Naive B cell (primary cell): ENCODE measurements at regions not wholly inside any gene's neighbourhood (a gene's known extent, or its start where the extent isn't known, plus 50 kb on each side); places are given as distances from the start of the nearest gene placed in this dataset.
"Not testable (repeated sequence)": the region's sequence is repeated elsewhere in the genome, so short reads cannot be mapped to it uniquely, and the experiment has no call there.

ENCODE experiments used
- ATAC-seq, 2 donors: fragments of 150-1000 bp; cut with Tn5 transposase; 2 replicates each; pipeline ENCODE4 v1.10.0; 2021; ENCODE audit warnings: low read depth in 2 of 2, mild to moderate bottlenecking in 2 of 2, moderate library complexity in 2 of 2
- DNase-seq: peaks from one replicate; pipeline ENCODE4 v3.0.0; 2022
- H3K27ac Mint-ChIP-seq, 6 donors: one replicate each; pipeline ENCODE4 v1.8.0; 2020 to 2022; ENCODE audit warnings: mild to moderate bottlenecking in 6 of 6, mixed read lengths in 6 of 6, moderate library complexity in 5 of 6, inconsistent platforms in 2 of 6
- H3K27me3 Mint-ChIP-seq, 3 donors: one replicate each; pipeline ENCODE4 v1.8.0; 2021 to 2022; ENCODE audit warnings: mixed read lengths in 3 of 3, mild to moderate bottlenecking in 1 of 3
- H3K36me3 Mint-ChIP-seq, 2 donors: one replicate each; pipeline ENCODE4 v1.8.0; 2020 to 2022; ENCODE audit warnings: mixed read lengths in 2 of 2, inconsistent platforms in 1 of 2, mild to moderate bottlenecking in 1 of 2
- H3K4me1 Mint-ChIP-seq, 3 donors: one replicate each; pipeline ENCODE4 v1.8.0; 2020 to 2022; ENCODE audit warnings: mixed read lengths in 3 of 3, inconsistent platforms in 1 of 3, mild to moderate bottlenecking in 1 of 3, moderate library complexity in 1 of 3
- H3K4me3 Mint-ChIP-seq, 8 donors: one replicate each; pipeline ENCODE4 v1.8.0; 2020 to 2022; ENCODE audit warnings: mild to moderate bottlenecking in 8 of 8, mixed read lengths in 8 of 8, moderate library complexity in 8 of 8, inconsistent platforms in 2 of 8
- H3K9me3 Mint-ChIP-seq, 7 donors: one replicate each; pipeline ENCODE4 v1.8.0; 2020 to 2022; ENCODE audit warnings: mixed read lengths in 7 of 7, mild to moderate bottlenecking in 5 of 7, inconsistent platforms in 2 of 7, moderate library complexity in 1 of 7

GRCh38 chr22:47406896-47407295 is 644.4 kb downstream of the TBC1D22A start:
- H3K9me3 Mint-ChIP-seq, result no peaks in the 10 kb centered on the region
- no peak overlapping the region for H3K27ac Mint-ChIP-seq
- no peaks in the 10 kb centered on the region for H3K4me1 Mint-ChIP-seq
- ATAC-seq (no peak), DNase-seq (no peak)
- H3K27me3 Mint-ChIP-seq, result peaks cover 6 to 33% (median 26%) of the 10 kb centered on the region in 3 donors
- H3K36me3 Mint-ChIP-seq, result no peaks in the 10 kb centered on the region
- no peak overlapping the region for H3K4me3 Mint-ChIP-seq

DNA sequence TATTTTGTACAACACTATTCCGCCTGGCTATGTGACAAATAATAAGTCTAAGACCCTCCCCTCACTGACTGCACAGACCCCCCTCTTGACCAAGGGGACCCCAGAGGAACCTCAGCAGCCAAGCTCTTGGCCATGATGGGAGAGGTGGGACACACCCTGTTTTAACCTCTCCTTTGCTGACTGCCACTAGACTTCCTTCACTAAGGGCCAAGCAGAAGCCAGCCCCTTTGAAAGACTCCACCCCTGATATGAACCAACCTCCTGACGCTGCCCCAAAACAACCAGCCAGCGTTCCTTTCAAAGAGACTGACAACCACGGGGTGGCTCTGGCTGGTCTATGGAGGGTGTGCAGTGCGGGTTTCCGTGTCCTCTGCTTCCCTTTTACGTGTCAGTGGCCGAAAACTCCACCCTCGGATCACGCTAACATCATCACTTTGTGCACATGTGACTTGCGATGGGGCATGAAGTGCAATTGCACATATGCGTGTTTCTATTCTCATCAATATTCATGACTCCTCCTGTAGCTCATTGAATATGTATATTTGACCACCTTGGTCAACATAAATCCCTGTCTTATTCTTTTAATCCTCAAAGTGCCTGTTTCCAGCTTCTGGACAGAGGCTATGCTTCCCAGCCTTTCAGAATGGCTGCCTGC is 643.9 kb downstream of the TBC1D22A start:
- H3K36me3 Mint-ChIP-seq, result no peaks in the 10 kb centered on the region
- no peaks in the 10 kb centered on the region for H3K4me1 Mint-ChIP-seq
- peaks cover 6 to 28% (median 22%) of the 10 kb centered on the region in 3 donors for H3K27me3 Mint-ChIP-seq
- peak overlapping the region in 1 of 6 donors; percentile 82 for H3K27ac Mint-ChIP-seq
- ATAC-seq (no peak), DNase-seq (no peak)
- H3K9me3 Mint-ChIP-seq, result no peaks in the 10 kb centered on the region
- H3K4me3 Mint-ChIP-seq, result no peak overlapping the region

DNA sequence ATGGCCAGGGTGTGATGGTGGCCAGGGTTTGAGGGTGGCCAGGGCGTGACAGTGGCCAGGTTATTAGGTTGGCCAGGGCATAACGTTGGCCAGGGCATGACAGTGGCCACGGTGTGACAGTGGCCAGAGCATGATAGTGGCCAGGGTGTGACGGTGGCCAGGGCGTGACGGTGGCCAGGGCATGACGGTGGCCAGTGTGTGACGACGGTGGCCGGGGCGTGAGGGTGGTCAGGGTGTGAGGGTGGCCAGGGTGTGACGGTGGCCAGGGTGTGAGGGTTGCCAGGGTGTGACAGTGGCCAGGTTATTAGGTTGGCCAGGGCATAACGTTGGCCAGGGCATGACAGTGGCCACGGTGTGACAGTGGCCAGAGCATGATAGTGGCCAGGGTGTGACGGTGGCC is 642.8 kb downstream of the TBC1D22A start:
- H3K36me3 Mint-ChIP-seq, H3K27ac Mint-ChIP-seq, DNase-seq, ATAC-seq, H3K4me1 Mint-ChIP-seq, H3K9me3 Mint-ChIP-seq: not testable (repeated sequence)
- peak overlapping the region in 1 of 8 donors; percentile 60 for H3K4me3 Mint-ChIP-seq
- H3K27me3 Mint-ChIP-seq, result peaks cover 6 to 17% (median 11%) of the 10 kb centered on the region in 3 donors

- Mint-ChIP-seq H3K27ac (no peak overlapping the region), H3K4me3 (no peak overlapping the region), H3K36me3 (no peaks in the 10 kb centered on the region), H3K9me3 (no peaks in the 10 kb centered on the region), H3K27me3 (peaks cover 2 to 9% (median 4%) of the 10 kb centered on the region in 3 donors), H3K4me1 (no peaks in the 10 kb centered on the region)
- DNase-seq, result no peak
- no peak for ATAC-seq
These were observed 640.6 kb downstream of the TBC1D22A start for GRCh38 chr22:47402876-47403525.

DNA sequence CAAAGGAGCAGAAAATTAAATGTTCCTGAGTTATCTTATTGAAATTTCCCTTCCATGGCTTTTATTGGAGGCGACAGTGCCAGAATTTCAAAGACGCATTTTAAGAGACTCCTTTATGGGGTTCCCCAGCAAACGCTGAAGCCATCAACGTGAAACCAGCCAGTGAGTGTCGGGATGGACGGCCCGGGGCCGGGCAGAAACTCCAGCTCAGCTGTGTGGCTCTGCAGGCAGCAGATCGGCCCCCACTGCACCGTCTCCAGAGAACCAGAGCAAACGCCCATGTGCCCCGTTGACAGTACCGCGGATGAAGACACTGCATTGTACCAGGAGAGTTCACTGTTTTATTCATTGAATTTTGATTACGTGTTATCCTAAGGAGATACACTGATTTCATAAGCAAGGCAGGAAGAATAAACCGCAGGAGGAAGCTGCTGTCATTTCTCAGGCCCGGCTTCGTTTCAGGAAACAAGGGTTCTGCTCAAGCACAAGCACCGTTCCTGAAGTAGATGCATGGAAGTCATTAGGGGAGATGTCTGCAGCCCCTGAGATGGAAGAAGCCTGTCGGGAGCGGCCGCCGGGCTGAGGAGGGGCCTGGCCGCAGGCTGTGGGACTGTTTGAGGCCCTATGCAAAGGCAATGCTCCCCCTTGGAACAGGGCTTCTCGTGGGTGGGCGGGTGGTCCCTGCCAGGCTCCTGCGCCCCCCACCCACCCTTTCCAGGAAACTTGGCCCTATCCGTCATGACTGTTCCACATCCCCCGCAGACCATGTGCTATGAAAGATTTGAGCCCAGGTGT is 639.7 kb downstream of the TBC1D22A start:
- Mint-ChIP-seq H3K4me1 (no peaks in the 10 kb centered on the region), H3K4me3 (no peak overlapping the region), H3K27ac (no peak overlapping the region), H3K9me3 (no peaks in the 10 kb centered on the region), H3K36me3 (no peaks in the 10 kb centered on the region), H3K27me3 (peaks cover 0 to 13% (median 4%) of the 10 kb centered on the region in 3 donors)
- DNase-seq, result no peak
- no peak for ATAC-seq

- no peak overlapping the region for H3K4me3 Mint-ChIP-seq
- no peaks in the 10 kb centered on the region for H3K4me1 Mint-ChIP-seq
- no peaks in the 10 kb centered on the region for H3K36me3 Mint-ChIP-seq
- H3K27me3 Mint-ChIP-seq, result peaks cover 0 to 19% (median 4%) of the 10 kb centered on the region in 3 donors
- ATAC-seq (no peak), DNase-seq (no peak)
- no peak overlapping the region for H3K27ac Mint-ChIP-seq
- H3K9me3 Mint-ChIP-seq, result no peaks in the 10 kb centered on the region
These were observed 639.1 kb downstream of the TBC1D22A start for GRCh38 chr22:47401592-47401898.

DNA sequence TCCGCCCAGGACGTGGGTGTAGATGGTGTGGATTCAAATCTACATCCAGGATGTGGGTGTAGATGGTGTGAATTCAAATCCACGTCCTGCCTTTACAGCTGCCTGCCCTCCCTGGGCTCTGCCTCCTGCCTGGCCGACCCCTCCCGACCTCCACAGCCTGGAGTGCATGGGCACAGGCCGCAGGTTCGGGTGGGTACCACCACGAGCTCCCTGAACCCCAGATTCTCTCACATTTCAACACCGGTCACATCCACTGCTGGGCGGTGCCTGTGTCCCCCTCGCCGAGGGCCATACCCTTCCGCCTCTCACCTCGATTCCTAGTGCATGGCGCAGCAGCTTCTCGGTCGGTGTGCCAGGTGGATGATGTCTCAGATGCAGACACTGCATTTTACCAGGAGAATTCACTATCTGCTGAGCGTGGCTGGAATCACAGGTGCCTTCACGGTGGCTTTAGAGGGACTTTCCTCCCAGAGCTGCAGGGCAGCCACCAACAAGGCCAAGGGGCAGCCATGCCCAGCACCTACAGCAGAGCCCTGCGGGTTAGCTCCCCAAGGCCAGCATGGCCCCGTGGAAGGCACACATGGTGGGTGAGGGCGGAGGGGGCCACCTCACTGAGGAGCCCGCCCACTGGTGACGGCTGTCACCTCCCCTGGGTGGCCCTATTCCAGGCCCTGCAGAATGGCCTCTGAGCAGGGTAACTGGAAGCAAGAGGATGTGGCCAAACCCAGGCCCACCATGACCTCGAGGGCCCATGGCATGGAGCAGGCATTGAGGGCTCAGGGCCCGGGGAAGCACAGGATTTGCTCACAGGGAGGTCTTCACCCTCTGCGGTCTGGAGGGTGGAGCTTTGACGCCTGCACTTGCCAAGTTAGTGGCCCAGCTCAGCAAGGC is 638.5 kb downstream of the TBC1D22A start:
- Mint-ChIP-seq H3K4me3 (no peak overlapping the region), H3K36me3 (no peaks in the 10 kb centered on the region), H3K27me3 (peaks cover 0 to 19% (median 4%) of the 10 kb centered on the region in 3 donors), H3K4me1 (no peaks in the 10 kb centered on the region), H3K27ac (no peak overlapping the region), H3K9me3 (no peaks in the 10 kb centered on the region)
- DNase-seq, result no peak
- no peak for ATAC-seq

- not testable (repeated sequence) for H3K9me3 Mint-ChIP-seq, DNase-seq, ATAC-seq, H3K27ac Mint-ChIP-seq, H3K4me1 Mint-ChIP-seq, H3K4me3 Mint-ChIP-seq, H3K36me3 Mint-ChIP-seq
- peaks cover 0 to 19% (median 4%) of the 10 kb centered on the region in 3 donors for H3K27me3 Mint-ChIP-seq
These were observed 637.7 kb downstream of the TBC1D22A start for GRCh38 chr22:47400131-47400530.

GRCh38 chr22:47398921-47399790 is 636.7 kb downstream of the TBC1D22A start:
- Mint-ChIP-seq H3K4me3 (no peak overlapping the region), H3K27me3 (peaks cover 0 to 19% (median 4%) of the 10 kb centered on the region in 3 donors), H3K9me3 (no peaks in the 10 kb centered on the region), H3K36me3 (no peaks in the 10 kb centered on the region), H3K27ac (peak overlapping the region in 1 of 6 donors; percentile 10), H3K4me1 (no peaks in the 10 kb centered on the region)
- no peak for DNase-seq
- no peak for ATAC-seq

- H3K27ac Mint-ChIP-seq, result no peak overlapping the region
- H3K36me3 Mint-ChIP-seq, result no peaks in the 10 kb centered on the region
- no peaks in the 10 kb centered on the region for H3K9me3 Mint-ChIP-seq
- ATAC-seq (no peak), DNase-seq (no peak)
- H3K27me3 Mint-ChIP-seq, result peaks cover 0 to 19% (median 4%) of the 10 kb centered on the region in 3 donors
- H3K4me1 Mint-ChIP-seq, result no peaks in the 10 kb centered on the region
- no peak overlapping the region for H3K4me3 Mint-ChIP-seq
These were observed 636.0 kb downstream of the TBC1D22A start for GRCh38 chr22:47398491-47398890.

DNA sequence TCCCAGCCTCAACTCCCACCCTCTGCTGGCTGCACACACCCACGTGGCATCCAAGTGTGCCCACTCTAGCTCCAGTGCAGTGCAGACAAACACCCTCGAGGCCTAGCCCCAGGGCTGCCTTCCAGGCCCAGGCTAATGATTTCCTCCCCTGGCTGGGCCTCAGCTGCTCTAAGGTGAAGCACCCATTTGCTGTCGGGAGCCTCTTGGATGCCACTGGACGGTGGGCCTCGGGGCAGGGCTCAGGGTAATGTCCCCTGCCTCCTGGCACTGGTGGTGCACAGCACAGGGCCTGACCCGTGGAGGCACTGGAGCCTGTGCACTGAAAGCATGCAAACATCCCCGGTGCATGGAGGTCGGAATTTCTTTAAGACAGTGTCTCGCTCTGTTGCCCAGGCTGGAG is 635.2 kb downstream of the TBC1D22A start:
- H3K4me1 Mint-ChIP-seq, result no peaks in the 10 kb centered on the region
- H3K4me3 Mint-ChIP-seq, result no peak overlapping the region
- H3K27me3 Mint-ChIP-seq, result peaks cover 0 to 18% (median 4%) of the 10 kb centered on the region in 3 donors
- no peaks in the 10 kb centered on the region for H3K9me3 Mint-ChIP-seq
- H3K36me3 Mint-ChIP-seq, result no peaks in the 10 kb centered on the region
- no peak for ATAC-seq
- no peak for DNase-seq
- H3K27ac Mint-ChIP-seq, result no peak overlapping the region

- H3K27ac Mint-ChIP-seq, result no peak overlapping the region
- H3K27me3 Mint-ChIP-seq, result peaks cover 0 to 10% (median 0%) of the 10 kb centered on the region in 3 donors
- H3K4me1 Mint-ChIP-seq, result no peaks in the 10 kb centered on the region
- ATAC-seq, result no peak
- H3K4me3 Mint-ChIP-seq, result no peak overlapping the region
- H3K36me3 Mint-ChIP-seq, result no peaks in the 10 kb centered on the region
- H3K9me3 Mint-ChIP-seq, result no peaks in the 10 kb centered on the region
- DNase-seq, result no peak
These were observed 634.1 kb downstream of the TBC1D22A start for GRCh38 chr22:47396515-47396914.
